Spinal cord (tissue), 9 donors: ENCODE measurements at regions not wholly inside any gene's neighbourhood (a gene's known extent, or its start where the extent isn't known, plus 50 kb on each side); places are given as distances from the start of the nearest gene placed in this dataset.

Source experiments
- DNase-seq, 6 donors: peaks; one replicate each; pipeline versions ENCODE4 v3.0.0 to v3.0.0-alpha.2; 2013 to 2015; ENCODE audit warnings: low spot score in 6 of 6, low read depth in 4 of 6
- H3K27ac ChIP-seq: one replicate; pipeline ENCODE4 v1.5.1; 2013; ENCODE audit warnings: low read depth, low read length, control low read depth
- H3K27me3 ChIP-seq: one replicate; pipeline ENCODE4 v1.6.1; 2013; ENCODE audit warnings: low read length; ENCODE audit not compliant: control insufficient read depth, insufficient read depth
- H3K36me3 ChIP-seq: one replicate; pipeline ENCODE4 v1.6.1; 2013; ENCODE audit warnings: low read length; ENCODE audit not compliant: control insufficient read depth, insufficient read depth
- H3K4me1 ChIP-seq: one replicate; pipeline ENCODE4 v1.6.1; 2013; ENCODE audit warnings: low read length; ENCODE audit not compliant: control insufficient read depth, insufficient read depth
- H3K4me3 ChIP-seq: one replicate; pipeline ENCODE4 v1.5.1; 2013; ENCODE audit warnings: low read depth, low read length, control low read depth
- H3K9me3 ChIP-seq: one replicate; pipeline ENCODE4 v1.6.1; 2013; ENCODE audit warnings: low read length; ENCODE audit not compliant: control insufficient read depth, insufficient read depth
- WGBS: methylation state at CpG from one replicate; pipeline ENCODE4 v1.1.5; 2013; ENCODE audit warnings: missing lambda C conversion rate; ENCODE audit not compliant: insufficient coverage; 5-methylcytosine and 5-hydroxymethylcytosine counted together
- donor health status: healthy.

DNA sequence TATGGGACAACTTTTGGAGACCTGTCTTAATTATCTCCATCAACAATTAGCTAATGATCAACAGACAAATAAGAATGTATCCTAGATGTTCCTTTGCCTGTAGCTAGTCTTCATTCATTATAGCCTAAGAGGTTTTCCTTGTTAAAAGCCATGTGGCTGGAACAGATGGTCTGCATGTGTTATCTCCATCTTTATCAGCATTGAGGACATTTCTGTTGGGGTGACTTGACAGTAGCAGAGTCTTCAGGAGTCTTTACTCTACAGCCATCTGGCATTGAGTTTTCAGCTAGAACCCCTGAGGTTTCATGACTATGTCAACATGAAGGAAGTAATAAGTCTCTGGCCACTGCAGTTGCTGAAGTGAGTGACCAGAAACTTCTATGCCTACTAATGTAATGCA lies 106.6 kb upstream of the TLE4 start:
- Histone ChIP-seq H3K4me3 (no peak overlapping the region), H3K9me3 (no peaks in the 10 kb centered on the region), H3K4me1 (no peaks in the 10 kb centered on the region), H3K27ac (no peak overlapping the region), H3K27me3 (no peaks in the 10 kb centered on the region), H3K36me3 (no peaks in the 10 kb centered on the region)
- peak in 1 of 6 donors; percentile 16 for DNase-seq

DNA sequence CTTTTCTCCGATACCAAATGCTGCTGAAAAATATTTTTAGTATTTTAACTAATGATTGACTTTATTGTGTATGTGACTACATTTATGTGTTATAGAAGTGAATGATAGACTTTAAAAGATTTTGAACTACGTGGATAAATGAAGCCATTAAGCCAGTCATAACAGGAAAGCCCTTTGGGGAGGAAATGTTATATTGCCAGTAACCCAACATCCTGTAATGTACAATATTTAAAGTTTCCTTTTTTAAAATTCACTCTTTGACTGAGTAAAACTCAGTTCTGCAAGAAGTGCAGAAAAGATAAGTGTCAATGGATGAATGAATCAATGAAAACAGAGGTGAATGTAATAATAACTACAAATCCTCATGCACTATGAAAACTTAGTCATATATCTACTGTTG lies 102.6 kb upstream of the TLE4 start:
- H3K9me3 ChIP-seq, result no peaks in the 10 kb centered on the region
- no peak overlapping the region for H3K27ac ChIP-seq
- H3K36me3 ChIP-seq, result no peaks in the 10 kb centered on the region
- peaks cover 2% of the 10 kb centered on the region for H3K27me3 ChIP-seq
- H3K4me1 ChIP-seq, result no peaks in the 10 kb centered on the region
- WGBS, result no CpG with 5 or more reads among the region's 2 CpGs
- H3K4me3 ChIP-seq, result no peak overlapping the region
- no peak for DNase-seq

DNA sequence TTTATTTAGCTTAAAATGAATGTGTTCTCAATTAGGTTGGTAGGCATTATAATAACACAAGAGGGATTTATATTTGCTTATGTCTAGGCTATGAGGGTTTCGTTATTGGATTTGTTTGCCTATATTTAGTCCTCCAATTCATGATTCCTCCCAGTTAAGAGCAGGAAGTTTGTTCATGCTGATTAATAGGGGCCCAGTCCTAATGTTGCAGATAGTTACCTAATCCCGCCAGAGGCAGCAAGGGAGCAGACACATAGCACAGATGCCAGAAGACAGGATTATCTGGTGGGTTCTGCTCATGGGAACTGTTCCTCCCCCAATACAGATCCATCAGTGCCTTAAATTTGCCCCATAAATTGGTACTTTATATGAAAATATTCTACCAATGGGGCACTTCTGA lies 100.8 kb upstream of the TLE4 start:
- DNase-seq, result no peak
- Histone ChIP-seq H3K4me1 (no peaks in the 10 kb centered on the region), H3K4me3 (no peak overlapping the region), H3K27me3 (peaks cover 2% of the 10 kb centered on the region), H3K36me3 (no peaks in the 10 kb centered on the region), H3K27ac (no peak overlapping the region), H3K9me3 (no peaks in the 10 kb centered on the region)
- no CpG with 5 or more reads among the region's 2 CpGs for WGBS

DNA sequence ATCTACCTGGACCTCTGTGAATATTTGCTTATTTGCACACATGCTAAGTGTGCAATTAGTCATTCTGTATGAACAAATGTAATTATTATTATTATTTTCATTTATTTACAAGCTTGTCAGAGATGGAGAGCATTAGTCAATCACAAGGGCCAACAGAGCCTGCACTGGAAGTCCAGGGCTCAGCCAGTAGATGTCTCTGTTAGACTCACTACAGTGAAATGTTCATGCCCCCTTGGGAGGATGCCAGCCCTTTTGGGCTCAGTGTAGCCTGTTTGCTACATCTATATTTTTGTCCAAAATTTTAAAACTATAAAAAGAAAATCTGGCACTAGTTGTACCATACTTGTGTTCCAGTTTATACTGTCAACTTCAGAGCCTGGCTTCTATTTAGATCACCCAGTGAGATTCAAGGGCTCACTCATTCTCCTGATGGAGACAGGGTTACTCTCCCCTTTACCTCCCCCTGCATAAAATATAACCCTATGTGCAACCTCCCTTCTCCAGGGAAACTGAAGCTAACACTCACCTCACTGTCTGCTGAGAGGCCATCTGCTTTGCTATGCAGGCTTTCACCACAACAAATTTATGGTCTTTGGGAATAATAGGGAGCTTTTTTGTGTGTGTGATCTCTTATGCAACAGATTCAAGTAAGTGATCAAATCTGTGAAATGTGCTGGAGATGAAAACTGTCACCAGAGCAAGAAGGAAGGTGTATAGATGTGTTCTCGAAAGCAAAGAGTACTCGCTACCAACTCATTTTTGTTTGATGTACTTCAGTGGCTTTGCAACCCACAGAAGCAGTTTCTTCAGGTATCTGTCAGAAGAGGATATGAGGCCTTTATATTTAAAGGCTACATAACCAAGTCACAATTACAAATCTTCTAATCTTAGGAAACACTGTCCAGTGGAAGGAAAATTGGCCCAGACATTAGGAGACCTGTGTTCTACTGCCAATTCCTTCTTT lies 99.9 kb upstream of the TLE4 start:
- H3K27ac ChIP-seq, result no peak overlapping the region
- H3K9me3 ChIP-seq, result no peaks in the 10 kb centered on the region
- H3K27me3 ChIP-seq, result peaks cover 2% of the 10 kb centered on the region
- H3K4me1 ChIP-seq, result no peaks in the 10 kb centered on the region
- no CpG with 5 or more reads among the region's 2 CpGs for WGBS
- H3K4me3 ChIP-seq, result no peak overlapping the region
- H3K36me3 ChIP-seq, result no peaks in the 10 kb centered on the region
- DNase-seq, result peak in 4 of 6 donors; percentile 24 to 82 (median 49)

DNA sequence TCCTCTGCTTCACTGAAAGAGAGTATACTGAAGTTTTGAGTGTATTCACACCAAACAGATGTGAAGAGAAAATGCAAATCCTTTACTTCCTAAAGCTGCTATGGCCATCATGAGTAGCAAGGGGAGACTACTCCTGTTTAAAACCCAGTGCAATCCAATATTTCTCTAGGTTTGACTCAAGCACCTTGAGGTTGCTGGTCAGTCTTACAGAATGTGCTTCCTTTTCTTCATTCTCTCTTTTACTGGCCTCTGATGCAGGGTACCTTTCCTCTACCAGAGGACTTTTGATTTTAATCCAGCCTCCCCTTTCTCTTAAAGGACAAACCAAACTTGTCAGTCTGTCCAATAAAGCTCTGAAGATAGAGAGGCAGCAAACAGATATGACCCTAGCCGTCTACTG lies 98.1 kb upstream of the TLE4 start:
- Histone ChIP-seq H3K27ac (no peak overlapping the region), H3K9me3 (no peaks in the 10 kb centered on the region), H3K27me3 (peaks cover 2% of the 10 kb centered on the region), H3K4me1 (no peaks in the 10 kb centered on the region), H3K4me3 (no peak overlapping the region), H3K36me3 (no peaks in the 10 kb centered on the region)
- WGBS, result no CpG with 5 or more reads among the region's 1 CpG
- no peak for DNase-seq

DNA sequence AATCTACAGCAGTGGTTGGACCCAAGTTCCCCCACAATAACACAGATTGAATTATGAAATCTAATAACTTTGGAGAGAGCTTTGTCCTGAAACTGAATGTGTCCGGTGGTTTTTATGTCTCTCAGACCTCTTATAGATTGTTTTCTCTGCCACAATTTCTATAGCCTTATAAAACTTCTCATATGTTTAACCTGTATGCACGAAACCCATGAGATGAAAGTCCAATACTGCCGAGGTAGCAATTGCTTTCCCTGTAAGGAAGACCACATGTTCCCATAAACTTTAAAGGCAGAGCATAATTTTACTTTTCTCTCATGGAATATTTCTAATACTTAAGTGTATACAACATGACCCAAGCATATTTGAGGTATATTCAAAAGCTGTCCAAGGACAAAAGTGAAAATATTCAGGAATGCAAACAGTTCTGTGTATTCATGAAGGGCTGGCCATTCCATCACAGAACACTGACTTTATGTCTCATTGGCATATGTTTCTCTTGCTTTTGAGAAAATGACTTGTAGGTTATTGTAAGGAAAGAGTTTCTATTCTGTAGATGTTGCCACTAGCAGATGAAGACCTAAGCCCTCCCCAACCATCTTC lies 94.4 kb upstream of the TLE4 start:
- no peaks in the 10 kb centered on the region for H3K4me1 ChIP-seq
- peaks cover 2% of the 10 kb centered on the region for H3K27me3 ChIP-seq
- H3K27ac ChIP-seq, result no peak overlapping the region
- H3K4me3 ChIP-seq, result no peak overlapping the region
- H3K9me3 ChIP-seq, result no peaks in the 10 kb centered on the region
- H3K36me3 ChIP-seq, result no peaks in the 10 kb centered on the region
- no CpG with 5 or more reads among the region's 3 CpGs for WGBS
- no peak for DNase-seq

DNA sequence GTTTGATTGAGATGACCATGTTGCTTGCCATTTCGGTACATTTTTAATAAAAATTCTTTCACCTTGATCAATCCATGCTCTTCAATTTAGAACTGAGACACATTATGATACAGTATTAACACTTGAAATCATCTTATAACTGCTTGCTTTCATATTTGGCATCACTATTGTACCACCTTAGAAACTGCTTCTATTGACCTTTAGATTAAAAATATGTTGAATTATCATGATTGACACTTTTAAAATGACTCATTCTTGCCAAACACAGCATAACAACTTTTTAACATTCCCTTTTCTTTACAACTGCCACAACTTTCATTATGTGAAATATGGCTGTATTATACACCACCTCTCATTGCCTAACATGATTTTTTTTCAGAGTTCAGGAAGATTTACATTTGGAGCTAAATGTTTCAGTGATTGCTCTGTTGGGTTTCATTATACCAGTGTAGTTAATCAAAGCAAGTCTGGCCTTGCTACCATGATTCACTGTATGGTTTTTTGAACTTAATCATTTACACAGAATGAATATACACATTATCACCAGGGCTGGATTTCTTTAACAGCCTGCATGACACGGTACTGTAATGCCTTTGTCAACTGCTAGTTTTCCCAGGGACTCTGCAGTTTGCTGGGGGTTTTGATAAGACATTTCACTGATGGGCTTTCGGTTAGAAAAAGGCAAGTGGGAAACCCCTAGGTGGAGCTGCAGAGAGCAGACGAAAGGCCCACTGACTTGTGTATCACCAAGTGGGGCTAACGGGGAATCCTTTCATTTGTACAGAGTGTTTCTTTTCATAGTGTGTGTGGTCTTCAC lies 93.6 kb upstream of the TLE4 start:
- Histone ChIP-seq H3K4me1 (no peaks in the 10 kb centered on the region), H3K27me3 (peaks cover 2% of the 10 kb centered on the region), H3K36me3 (no peaks in the 10 kb centered on the region), H3K27ac (no peak overlapping the region), H3K4me3 (no peak overlapping the region), H3K9me3 (no peaks in the 10 kb centered on the region)
- peak in 2 of 6 donors; percentile 54 to 80 for DNase-seq
- 45% methylated on average over 4 of the region's 5 CpGs for WGBS

DNA sequence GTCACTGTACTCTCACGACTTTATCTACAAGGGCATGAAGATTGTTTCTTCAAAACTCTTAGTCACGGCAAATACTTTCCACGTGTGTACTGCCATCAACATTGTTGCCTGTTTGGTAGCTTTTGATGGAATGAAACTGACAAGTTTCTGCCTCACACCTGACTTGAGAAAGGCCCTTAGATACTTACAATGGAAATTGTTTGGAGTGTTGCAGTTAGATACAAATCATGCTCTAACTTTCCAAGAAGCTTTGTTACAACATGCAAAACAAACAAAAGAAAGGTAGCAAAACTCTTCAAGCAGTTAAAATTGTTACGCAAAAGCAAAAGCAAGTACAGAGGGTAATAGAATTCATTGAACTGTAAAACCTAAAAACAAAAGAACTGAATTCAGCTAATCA lies 91.1 kb upstream of the TLE4 start:
- Histone ChIP-seq H3K4me3 (no peak overlapping the region), H3K36me3 (no peaks in the 10 kb centered on the region), H3K4me1 (no peaks in the 10 kb centered on the region), H3K9me3 (no peaks in the 10 kb centered on the region), H3K27me3 (no peaks in the 10 kb centered on the region), H3K27ac (no peak overlapping the region)
- DNase-seq, result no peak
- 92% methylated on average over 2 of the region's 4 CpGs for WGBS

DNA sequence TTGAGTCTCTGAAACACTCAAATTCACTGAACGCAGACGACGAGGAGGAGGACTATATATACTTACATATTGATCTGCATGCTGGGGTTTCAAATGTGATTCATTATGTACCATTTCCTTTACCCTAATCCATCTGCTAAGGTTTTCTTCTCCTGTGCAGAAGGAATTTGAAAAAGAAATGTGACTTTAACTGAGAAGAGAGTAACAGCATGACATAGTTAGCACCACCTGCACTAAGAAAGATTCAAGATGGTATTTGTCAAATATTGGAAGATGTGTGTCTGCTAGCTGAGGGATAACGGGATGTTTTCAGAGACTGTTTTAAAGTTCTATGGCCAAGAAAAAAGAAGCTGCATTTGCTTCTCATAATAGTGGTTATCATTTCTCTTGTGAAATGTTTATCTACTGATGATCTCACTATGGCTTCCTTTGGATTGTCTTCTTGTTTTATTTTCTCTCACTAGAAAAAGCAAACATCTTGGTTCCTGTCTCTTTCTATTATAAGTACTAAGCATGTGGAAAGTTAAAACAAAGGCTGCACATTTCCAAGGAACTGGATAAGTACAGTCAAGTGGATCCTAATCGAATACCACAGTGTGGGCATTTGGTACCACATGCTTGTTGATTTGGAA lies 89.8 kb upstream of the TLE4 start:
- no peaks in the 10 kb centered on the region for H3K36me3 ChIP-seq
- 91% methylated on average over 1 of the region's 5 CpGs for WGBS
- H3K9me3 ChIP-seq, result no peaks in the 10 kb centered on the region
- peak in 2 of 6 donors; percentile 37 to 83 for DNase-seq
- H3K27me3 ChIP-seq, result no peaks in the 10 kb centered on the region
- no peak overlapping the region for H3K4me3 ChIP-seq
- H3K4me1 ChIP-seq, result no peaks in the 10 kb centered on the region
- H3K27ac ChIP-seq, result no peak overlapping the region
